GM12892 (cell line): ENCODE measurements at regions not wholly inside any gene's neighbourhood (a gene's known extent, or its start where the extent isn't known, plus 50 kb on each side); places are given as distances from the start of the nearest gene placed in this dataset.

Source experiments
- DNase-seq: peaks from one replicate; pipeline ENCODE4 v3.0.0; 2011; ENCODE audit not compliant: insufficient read length
- FAIRE-seq: peaks from 2 replicates; lab custom pipeline; 2011; peaks lifted over from hg19 to GRCh38; lab: Jason Lieb, UNC
- POLR2A ChIP-seq: IDR thresholded peaks from 2 replicates; pipeline ENCODE4 v1.6.1; 2011; ENCODE audit warnings: low read depth, low read length, control low read depth
- POLR2AphosphoS5 ChIP-seq: IDR thresholded peaks from 2 replicates; pipeline ENCODE4 v1.6.1; 2011; ENCODE audit warnings: low read depth, low read length, control low read depth
- TAF1 ChIP-seq: IDR thresholded peaks from 2 replicates; pipeline ENCODE4 v1.6.1; 2011; ENCODE audit warnings: low read depth, mild to moderate bottlenecking, control low read depth, low read length, borderline replicate concordance

DNA sequence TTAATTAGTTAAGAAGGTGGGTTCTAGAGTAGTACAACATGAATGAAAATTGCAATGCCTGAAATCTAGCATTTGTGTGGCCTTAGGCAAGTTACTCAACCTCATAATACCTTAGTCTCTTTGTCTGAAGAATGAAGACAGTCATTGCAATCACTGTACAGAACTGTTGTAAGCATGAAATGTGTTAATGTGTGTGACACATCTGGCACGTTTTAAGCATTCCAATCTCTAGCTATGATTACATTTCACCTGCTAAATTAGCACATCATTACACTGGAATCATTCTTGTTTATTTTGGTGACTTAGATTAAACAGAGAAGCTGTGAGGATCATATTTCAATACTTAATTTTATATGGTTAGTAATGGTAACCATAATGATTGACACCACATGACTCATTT lies 629.7 kb upstream of the KIF2B start:
- TF ChIP-seq POLR2A (no peak), TAF1 (no peak), POLR2AphosphoS5 (no peak)
- FAIRE-seq: no peak
- no peak for DNase-seq

DNA sequence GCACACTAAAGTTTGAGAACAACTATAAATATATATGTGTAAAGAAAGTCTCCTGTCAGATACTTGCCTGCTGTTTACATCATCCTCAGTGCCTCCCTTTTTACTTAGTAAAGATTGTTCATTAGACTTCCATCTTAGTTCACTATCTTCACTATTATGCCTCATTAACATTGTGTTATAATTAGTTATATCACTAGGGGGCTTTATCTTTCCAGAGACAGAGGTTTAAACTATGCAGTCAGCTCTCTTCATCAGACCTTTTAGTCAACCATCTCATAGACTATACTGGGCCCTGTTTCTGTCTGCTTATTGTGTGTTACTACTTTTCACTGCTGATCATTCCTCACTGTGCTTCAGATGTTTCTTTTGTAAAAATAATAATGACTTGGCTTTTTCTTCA lies 630.8 kb upstream of the KIF2B start:
- TF ChIP-seq POLR2A: no peak
- TF ChIP-seq TAF1: no peak
- TF ChIP-seq POLR2AphosphoS5: no peak
- DNase-seq (no peak), FAIRE-seq (no peak)

DNA sequence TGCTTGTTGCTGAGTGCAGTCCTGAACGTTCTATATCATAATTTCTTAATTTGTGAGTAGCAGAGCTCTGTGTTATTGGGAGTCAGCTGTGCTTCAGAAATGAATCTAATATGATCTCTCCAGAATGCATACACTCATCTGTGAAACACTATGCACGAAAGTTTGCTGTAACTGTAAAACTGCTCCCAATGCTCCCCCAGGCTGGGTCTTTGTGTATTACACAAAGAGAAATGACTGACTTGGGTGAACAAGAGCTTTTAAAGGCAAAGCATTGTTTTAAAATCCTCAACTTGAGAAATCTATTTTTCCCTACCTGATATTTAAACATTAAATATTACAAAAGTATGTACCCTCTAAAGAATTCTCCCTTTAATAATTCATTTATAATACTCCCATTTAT lies 636.7 kb upstream of the KIF2B start:
- no peak for TF ChIP-seq TAF1
- TF ChIP-seq POLR2A: no peak
- TF ChIP-seq POLR2AphosphoS5: no peak
- no peak for DNase-seq
- no peak for FAIRE-seq

DNA sequence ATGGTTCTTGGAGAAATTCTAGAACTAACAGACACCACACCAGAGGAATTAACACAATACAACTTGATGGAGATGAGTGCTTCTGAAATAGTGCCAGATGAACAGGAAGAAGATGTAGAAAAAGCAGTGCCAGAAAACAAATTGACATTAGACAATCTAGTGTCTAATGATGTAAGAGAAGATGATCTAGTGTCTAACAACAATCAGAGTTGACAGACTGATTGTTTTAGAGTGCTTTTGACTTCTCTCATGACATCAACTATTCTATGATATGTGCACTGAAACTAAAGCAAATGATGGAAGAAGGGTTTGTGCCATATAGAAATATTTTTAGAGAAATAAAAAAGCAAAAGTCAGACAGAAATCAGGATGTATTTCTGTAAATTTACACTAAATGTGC lies 646.1 kb upstream of the KIF2B start:
- TF ChIP-seq POLR2A: no peak
- TF ChIP-seq POLR2AphosphoS5: no peak
- TF ChIP-seq TAF1: no peak
- DNase-seq (no peak), FAIRE-seq (no peak)

DNA sequence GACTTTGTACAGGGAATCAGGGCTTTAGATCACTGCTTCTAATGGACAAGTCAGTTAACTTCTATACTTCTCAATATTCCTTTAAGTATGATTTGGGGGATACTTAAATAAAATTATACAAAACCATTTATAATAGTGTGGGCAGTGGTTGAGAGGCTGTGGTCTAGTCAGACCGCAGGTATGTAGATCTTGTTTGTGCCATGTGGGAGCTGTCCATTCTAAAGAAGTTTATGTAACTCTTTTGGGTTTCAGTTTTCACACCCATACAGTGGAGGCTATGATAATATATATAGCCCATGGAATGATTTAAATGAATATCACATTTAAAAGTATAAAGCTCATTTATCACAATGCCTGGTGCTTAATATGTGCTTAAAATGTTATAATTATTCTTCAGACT lies 654.3 kb upstream of the KIF2B start:
- FAIRE-seq (no peak), DNase-seq (no peak)
- TF ChIP-seq TAF1: no peak
- no peak for TF ChIP-seq POLR2A
- no peak for TF ChIP-seq POLR2AphosphoS5

- no peak for FAIRE-seq
- no peak for TF ChIP-seq TAF1
- TF ChIP-seq POLR2AphosphoS5: no peak
- TF ChIP-seq POLR2A: no peak
- DNase-seq: no peak
Observed at GRCh38 chr17:53166731-53167130, 656.0 kb upstream of the KIF2B start.

DNA sequence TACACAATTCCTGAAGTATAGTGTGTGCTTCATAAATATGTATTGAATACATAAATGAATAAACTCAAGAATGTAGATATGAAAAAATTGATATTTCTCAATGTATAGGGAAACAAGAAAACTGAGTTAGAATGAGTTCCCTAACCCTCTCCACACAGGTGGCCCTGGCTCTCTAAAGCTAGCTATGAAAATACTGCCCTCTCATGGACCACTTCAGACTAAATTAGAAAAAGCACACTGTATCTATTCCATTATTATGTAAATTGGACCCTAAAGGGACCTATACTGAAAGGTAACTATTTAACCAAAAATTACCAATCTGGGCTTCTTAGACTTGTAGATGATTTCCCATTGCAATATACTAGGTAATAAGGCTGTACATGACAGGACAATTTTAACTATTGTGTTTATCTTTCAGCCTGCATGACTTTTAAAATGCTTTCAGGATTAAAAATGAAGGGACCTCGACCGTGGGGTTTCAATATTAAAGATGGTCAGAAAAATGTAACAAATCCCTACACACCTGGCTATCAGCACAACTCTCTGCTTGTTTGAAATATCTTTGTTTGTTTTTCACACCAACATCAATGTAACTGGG lies 672.5 kb upstream of the KIF2B start:
- FAIRE-seq (no peak), DNase-seq (no peak)
- TF ChIP-seq TAF1 (no peak), POLR2A (no peak), POLR2AphosphoS5 (no peak)

DNA sequence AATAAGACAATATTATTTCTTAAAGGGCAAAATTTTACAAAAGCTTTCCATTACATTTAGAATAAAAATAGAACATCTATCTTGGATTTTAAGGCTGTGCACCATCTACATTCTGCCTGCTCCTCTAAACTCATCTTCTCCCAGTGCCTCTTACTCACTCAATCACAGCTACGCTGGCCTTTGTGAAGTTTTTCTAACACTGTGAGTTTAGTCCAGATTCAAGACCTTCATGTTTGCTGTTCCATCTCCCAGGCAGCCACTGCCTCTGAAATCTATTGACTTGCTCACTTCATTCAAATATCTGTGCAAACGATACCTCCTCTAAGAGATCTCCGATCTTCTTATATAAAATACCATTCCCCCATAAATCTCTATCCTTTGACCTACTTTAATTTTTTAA lies 673.4 kb upstream of the KIF2B start:
- FAIRE-seq: no peak

GRCh38 chr17:53148058-53148457 lies 674.7 kb upstream of the KIF2B start:
- DNase-seq: no peak
- FAIRE-seq: no peak
- TF ChIP-seq TAF1 (no peak), POLR2A (no peak)

More for the DNA sequence above, 673.4 kb upstream of the KIF2B start:
- TF ChIP-seq POLR2A (no peak), TAF1 (no peak), POLR2AphosphoS5 (no peak)
- DNase-seq: no peak

DNA sequence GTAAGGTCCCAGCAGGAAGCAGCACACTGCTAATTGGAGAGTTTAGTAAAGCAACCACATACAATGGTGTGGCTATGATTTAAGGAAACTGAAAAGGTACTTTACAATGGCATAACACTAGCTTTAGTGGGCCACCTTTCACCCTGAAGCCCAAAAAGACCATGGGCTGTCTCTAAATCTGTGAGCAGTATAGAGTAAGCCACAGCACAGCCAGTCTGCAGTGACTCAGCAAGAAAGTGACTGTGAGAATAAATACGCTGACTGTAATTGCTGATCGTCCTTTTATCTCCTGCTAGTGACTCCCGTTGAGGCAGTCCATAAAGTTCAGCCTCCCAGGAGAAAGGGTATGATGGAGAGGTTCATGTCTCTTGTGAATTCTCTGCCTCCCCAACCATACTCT lies 679.8 kb upstream of the KIF2B start:
- FAIRE-seq: no peak
- no peak for TF ChIP-seq POLR2AphosphoS5
- TF ChIP-seq TAF1: no peak
- TF ChIP-seq POLR2A: no peak
- DNase-seq: no peak

- DNase-seq (no peak), FAIRE-seq (no peak)
- TF ChIP-seq TAF1: no peak
- no peak for TF ChIP-seq POLR2A
Observed at GRCh38 chr17:53141731-53142130, 681.0 kb upstream of the KIF2B start.

GRCh38 chr17:53141280-53141679 lies 681.4 kb upstream of the KIF2B start:
- no peak for TF ChIP-seq POLR2AphosphoS5
- no peak for TF ChIP-seq POLR2A
- TF ChIP-seq TAF1: no peak
- FAIRE-seq: no peak
- DNase-seq: no peak

DNA sequence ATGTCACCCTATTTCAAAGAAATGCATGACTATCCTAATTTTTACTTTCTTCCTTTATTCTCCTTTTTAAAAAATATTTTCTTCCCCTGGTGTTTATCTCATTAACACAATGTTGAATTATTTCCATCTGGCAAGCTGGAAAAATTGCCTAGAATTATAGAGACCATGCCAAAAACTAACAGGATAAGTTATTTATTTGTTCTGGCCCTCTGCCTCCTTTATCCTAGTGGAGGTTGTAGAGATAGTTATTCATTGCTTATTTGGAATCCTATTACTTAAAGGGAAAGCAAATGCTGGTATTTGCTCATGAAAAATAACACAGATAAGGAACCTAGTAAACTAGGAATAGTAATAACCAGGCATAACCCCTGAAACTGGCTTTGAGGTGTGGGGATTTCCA lies 684.9 kb upstream of the KIF2B start:
- no peak for DNase-seq
- TF ChIP-seq POLR2AphosphoS5: no peak
- no peak for TF ChIP-seq TAF1
- TF ChIP-seq POLR2A: no peak
- no peak for FAIRE-seq
